ENCODE measurements at regions not wholly inside any gene's neighbourhood (a gene's known extent, or its start where the extent isn't known, plus 50 kb on each side); places are given as distances from the start of the nearest gene placed in this dataset.

DNA sequence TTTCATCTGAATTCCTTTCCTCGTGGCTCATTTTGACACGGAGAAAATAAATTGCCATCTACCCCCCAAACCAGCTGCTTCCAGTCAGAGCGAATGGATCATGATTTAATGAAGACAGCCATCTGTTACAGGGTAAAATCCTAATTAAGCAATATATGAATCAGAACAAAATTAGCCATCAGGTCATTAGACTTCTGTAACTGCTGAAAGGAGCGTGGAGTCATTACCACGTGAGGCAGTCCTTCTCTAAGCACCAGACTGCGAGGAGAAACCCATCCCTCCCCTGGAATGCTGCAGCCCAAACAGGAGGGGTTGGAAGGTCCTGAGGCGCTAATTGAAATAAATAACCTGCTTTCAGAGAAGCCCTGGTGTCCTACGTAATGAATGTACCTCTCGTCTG, 51.1 kb upstream of the TCL1A start:
- intact Hi-C loops (cut with DNase I), result no loop called here
- 32 to 44% methylated on average over 9 of the region's 9 CpGs for WGBS, 2 donors
- no peak overlapping the region for H3K4me3 ChIP-seq
- no peak for DNase-seq
- H3K36me3 ChIP-seq, result no peaks in the 10 kb centered on the region
- H3K4me1 ChIP-seq, result no peaks in the 10 kb centered on the region
- H3K27ac ChIP-seq, result no peak overlapping the region
- TF ChIP-seq POLR2A (IDR thresholded peaks at IDR 0.05), result no peak
- TF ChIP-seq, protein P1, sequence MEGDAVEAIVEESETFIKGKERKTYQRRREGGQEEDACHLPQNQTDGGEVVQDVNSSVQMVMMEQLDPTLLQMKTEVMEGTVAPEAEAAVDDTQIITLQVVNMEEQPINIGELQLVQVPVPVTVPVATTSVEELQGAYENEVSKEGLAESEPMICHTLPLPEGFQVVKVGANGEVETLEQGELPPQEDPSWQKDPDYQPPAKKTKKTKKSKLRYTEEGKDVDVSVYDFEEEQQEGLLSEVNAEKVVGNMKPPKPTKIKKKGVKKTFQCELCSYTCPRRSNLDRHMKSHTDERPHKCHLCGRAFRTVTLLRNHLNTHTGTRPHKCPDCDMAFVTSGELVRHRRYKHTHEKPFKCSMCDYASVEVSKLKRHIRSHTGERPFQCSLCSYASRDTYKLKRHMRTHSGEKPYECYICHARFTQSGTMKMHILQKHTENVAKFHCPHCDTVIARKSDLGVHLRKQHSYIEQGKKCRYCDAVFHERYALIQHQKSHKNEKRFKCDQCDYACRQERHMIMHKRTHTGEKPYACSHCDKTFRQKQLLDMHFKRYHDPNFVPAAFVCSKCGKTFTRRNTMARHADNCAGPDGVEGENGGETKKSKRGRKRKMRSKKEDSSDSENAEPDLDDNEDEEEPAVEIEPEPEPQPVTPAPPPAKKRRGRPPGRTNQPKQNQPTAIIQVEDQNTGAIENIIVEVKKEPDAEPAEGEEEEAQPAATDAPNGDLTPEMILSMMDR (IDR thresholded peaks at IDR 0.05), result no peak
- peaks cover 0 to 46% (median 0%) of the 10 kb centered on the region in 4 donors for H3K27me3 ChIP-seq
- no peaks in the 10 kb centered on the region for H3K9me3 ChIP-seq

GRCh38 chr14:95763875-95764274, 50.0 kb upstream of the TCL1A start:
- intact Hi-C loops (cut with DNase I), result no loop called here
- TF ChIP-seq POLR2A (IDR thresholded peaks at IDR 0.05), result no peak
- TF ChIP-seq, protein P1 (IDR thresholded peaks at IDR 0.05), result no peak
- DNase-seq, result no peak
- Histone ChIP-seq H3K4me1 (no peaks in the 10 kb centered on the region), H3K9me3 (no peaks in the 10 kb centered on the region), H3K27me3 (peaks cover 0 to 47% (median 0%) of the 10 kb centered on the region in 4 donors), H3K4me3 (no peak overlapping the region), H3K36me3 (no peaks in the 10 kb centered on the region), H3K27ac (no peak overlapping the region)
- WGBS, 2 donors, result 71% methylated on average over 3 of the region's 3 CpGs
